ENCODE measurements at regions not wholly inside any gene's neighbourhood (a gene's known extent, or its start where the extent isn't known, plus 50 kb on each side); places are given as distances from the start of the nearest gene placed in this dataset.

- TF ChIP-seq ZNF274 (IDR thresholded peaks at IDR 0.05; ENCODE audit: low read depth, low read length) (no peak), YY1 (IDR thresholded peaks at IDR 0.05; ENCODE audit: insufficient read depth, insufficient read length) (no peak), SUZ12 (IDR thresholded peaks at IDR 0.05; ENCODE audit: extremely low read depth, insufficient read depth, insufficient read length) (no peak)
Measured at GRCh38 chr10:8967061-8967460, 912.6 kb downstream of the GATA3 start.
